ENCODE measurements at regions not wholly inside any gene's neighbourhood (a gene's known extent, or its start where the extent isn't known, plus 50 kb on each side); places are given as distances from the start of the nearest gene placed in this dataset.

DNA sequence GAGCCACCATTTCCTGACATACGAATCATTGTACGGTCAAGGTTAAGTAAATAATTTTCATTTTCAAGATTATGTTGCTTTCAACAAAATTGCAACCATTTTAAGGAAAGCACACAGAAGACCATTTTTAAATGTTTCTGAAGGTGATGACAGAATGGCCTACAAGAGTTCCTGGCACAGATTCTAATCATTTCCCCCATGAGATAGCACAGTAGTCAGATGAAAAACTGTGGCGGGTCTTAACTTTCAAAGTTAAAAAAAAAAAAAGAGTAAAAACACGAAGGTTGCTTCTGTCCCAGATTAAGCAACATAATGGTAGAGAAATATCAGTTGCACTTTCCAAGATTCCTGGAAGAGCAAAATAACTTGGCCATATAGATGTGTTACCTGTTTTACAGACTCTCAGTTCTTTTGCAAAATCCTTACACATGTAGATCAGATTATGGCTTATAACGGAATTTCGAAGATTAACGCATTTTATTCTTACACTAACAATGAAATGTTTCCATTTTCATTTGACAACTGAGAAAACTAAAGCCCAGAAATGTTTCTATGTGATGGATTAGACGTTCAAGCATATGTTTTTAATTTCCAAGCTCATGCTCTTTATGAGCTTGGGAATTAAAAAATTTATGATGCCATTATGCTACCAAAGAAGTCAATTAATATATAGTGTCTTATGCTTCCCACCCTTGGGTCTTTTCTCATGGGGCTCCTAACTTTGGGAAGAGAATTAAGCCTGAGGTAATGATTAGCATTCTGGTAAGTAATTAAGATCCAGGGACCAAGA is 335.1 kb upstream of the CLNK start:
- no peak overlapping the region for H3K27ac ChIP-seq (ENCODE audit: low read length)
- no peak for DNase-seq
- H3K36me3 ChIP-seq (ENCODE audit: insufficient read depth, low read length) = no peaks in the 10 kb centered on the region
- H3K4me3 ChIP-seq (ENCODE audit: low read depth in 1 of 2, low read length in 2 of 2) = no peak overlapping the region
- no peaks in the 10 kb centered on the region for H4K20me1 ChIP-seq (ENCODE audit: insufficient read depth, low read length)
- TF ChIP-seq, protein P1, sequence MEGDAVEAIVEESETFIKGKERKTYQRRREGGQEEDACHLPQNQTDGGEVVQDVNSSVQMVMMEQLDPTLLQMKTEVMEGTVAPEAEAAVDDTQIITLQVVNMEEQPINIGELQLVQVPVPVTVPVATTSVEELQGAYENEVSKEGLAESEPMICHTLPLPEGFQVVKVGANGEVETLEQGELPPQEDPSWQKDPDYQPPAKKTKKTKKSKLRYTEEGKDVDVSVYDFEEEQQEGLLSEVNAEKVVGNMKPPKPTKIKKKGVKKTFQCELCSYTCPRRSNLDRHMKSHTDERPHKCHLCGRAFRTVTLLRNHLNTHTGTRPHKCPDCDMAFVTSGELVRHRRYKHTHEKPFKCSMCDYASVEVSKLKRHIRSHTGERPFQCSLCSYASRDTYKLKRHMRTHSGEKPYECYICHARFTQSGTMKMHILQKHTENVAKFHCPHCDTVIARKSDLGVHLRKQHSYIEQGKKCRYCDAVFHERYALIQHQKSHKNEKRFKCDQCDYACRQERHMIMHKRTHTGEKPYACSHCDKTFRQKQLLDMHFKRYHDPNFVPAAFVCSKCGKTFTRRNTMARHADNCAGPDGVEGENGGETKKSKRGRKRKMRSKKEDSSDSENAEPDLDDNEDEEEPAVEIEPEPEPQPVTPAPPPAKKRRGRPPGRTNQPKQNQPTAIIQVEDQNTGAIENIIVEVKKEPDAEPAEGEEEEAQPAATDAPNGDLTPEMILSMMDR (IDR thresholded peaks at IDR 0.05; ENCODE audit: borderline replicate concordance, extremely low read depth, low read length, poor library complexity, severe bottlenecking) = no peak
- TF ChIP-seq EZH2 (IDR thresholded peaks at IDR 0.05; ENCODE audit: borderline replicate concordance, low read depth, low read length, severe bottlenecking) = no peak
- no peaks in the 10 kb centered on the region for H3K4me1 ChIP-seq (ENCODE audit: insufficient read depth, low read length)
- H3K79me2 ChIP-seq (ENCODE audit: insufficient read depth, low read length) = no peaks in the 10 kb centered on the region
- no peaks in the 10 kb centered on the region for H3K27me3 ChIP-seq (ENCODE audit: insufficient read depth, low read length, poor library complexity)
- H2AFZ ChIP-seq (ENCODE audit: low read depth, low read length) = no peak overlapping the region
- no peak overlapping the region for H3K4me2 ChIP-seq (ENCODE audit: insufficient read depth, low read length)
- ATAC-seq (ENCODE audit: insufficient read depth, low read depth) = no peak
- H3K9ac ChIP-seq (ENCODE audit: low read depth, low read length) = no peak overlapping the region
- no peaks in the 10 kb centered on the region for H3K9me3 ChIP-seq (ENCODE audit: insufficient read depth, low read length, severe bottlenecking)

DNA sequence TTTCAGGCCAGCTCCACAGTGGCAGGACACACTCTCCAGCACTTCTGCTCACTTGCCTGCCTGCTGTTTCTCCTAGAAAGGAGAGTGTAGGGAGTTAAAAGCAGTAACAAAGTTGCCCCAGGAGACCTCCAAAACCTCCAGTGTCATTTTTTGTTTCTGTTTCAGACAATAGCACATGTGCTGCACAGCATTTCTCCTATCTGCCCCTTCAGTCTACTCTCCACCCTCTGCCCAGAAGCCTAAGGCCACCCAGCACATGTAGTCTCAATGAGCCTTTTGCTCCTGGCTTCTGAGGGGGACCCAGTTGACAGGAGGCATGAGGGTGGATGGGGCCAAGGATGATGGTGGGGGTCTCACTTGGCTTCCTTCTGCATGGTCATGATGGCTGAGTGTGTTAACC is 329.6 kb upstream of the CLNK start:
- no peak overlapping the region for H3K4me3 ChIP-seq (ENCODE audit: low read depth in 1 of 2, low read length in 2 of 2)
- no peaks in the 10 kb centered on the region for H3K4me1 ChIP-seq (ENCODE audit: insufficient read depth, low read length)
- DNase-seq (no peak), ATAC-seq (ENCODE audit: insufficient read depth, low read depth) (no peak)
- no peak overlapping the region for H3K9ac ChIP-seq (ENCODE audit: low read depth, low read length)
- H3K79me2 ChIP-seq (ENCODE audit: insufficient read depth, low read length) = no peaks in the 10 kb centered on the region
- no peak overlapping the region for H3K4me2 ChIP-seq (ENCODE audit: insufficient read depth, low read length)
- H4K20me1 ChIP-seq (ENCODE audit: insufficient read depth, low read length) = no peaks in the 10 kb centered on the region
- no peak overlapping the region for H3K27ac ChIP-seq (ENCODE audit: low read length)
- H3K9me3 ChIP-seq (ENCODE audit: insufficient read depth, low read length, severe bottlenecking) = no peaks in the 10 kb centered on the region
- H3K36me3 ChIP-seq (ENCODE audit: insufficient read depth, low read length) = no peaks in the 10 kb centered on the region
- no peak for TF ChIP-seq EZH2 (IDR thresholded peaks at IDR 0.05; ENCODE audit: borderline replicate concordance, low read depth, low read length, severe bottlenecking)
- TF ChIP-seq, protein P1 (IDR thresholded peaks at IDR 0.05; ENCODE audit: borderline replicate concordance, extremely low read depth, low read length, poor library complexity, severe bottlenecking) = no peak
- no peaks in the 10 kb centered on the region for H3K27me3 ChIP-seq (ENCODE audit: insufficient read depth, low read length, poor library complexity)
- no peak overlapping the region for H2AFZ ChIP-seq (ENCODE audit: low read depth, low read length)

DNA sequence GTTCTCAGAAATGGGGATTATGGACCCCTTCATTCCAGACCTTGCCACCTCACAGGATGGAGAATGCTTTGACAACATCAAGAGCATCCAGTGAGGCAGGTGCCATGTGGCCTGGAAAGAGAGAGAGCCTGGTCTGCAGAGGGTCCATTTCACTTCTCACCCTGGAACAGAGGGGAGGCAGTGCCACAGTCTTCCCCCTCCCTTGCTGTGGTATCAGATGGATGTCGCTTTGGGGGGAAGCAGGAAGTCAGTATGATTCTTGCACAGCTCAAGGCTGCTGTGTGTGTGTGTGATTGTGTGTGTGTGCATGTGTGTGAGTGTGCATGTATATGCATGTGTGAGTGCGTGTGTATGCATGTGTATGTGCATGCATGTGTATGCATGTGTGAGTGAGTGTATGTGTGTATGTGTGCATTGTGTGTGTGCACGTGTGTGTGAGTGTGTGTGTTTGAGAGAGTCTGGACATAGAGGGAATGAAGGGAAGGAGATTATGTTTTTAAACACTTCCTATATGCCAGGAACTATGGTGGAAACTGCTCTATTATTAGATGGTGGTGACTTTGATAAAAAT is 328.6 kb upstream of the CLNK start:
- ATAC-seq (ENCODE audit: insufficient read depth, low read depth) (no peak), DNase-seq (no peak)
- H3K9me3 ChIP-seq (ENCODE audit: insufficient read depth, low read length, severe bottlenecking) = no peaks in the 10 kb centered on the region
- no peaks in the 10 kb centered on the region for H3K4me1 ChIP-seq (ENCODE audit: insufficient read depth, low read length)
- H3K79me2 ChIP-seq (ENCODE audit: insufficient read depth, low read length) = no peaks in the 10 kb centered on the region
- H3K9ac ChIP-seq (ENCODE audit: low read depth, low read length) = no peak overlapping the region
- no peak overlapping the region for H3K4me2 ChIP-seq (ENCODE audit: insufficient read depth, low read length)
- H4K20me1 ChIP-seq (ENCODE audit: insufficient read depth, low read length) = no peaks in the 10 kb centered on the region
- no peaks in the 10 kb centered on the region for H3K27me3 ChIP-seq (ENCODE audit: insufficient read depth, low read length, poor library complexity)
- no peak overlapping the region for H3K4me3 ChIP-seq (ENCODE audit: low read depth in 1 of 2, low read length in 2 of 2)
- H3K36me3 ChIP-seq (ENCODE audit: insufficient read depth, low read length) = no peaks in the 10 kb centered on the region
- no peak overlapping the region for H3K27ac ChIP-seq (ENCODE audit: low read length)
- no peak for TF ChIP-seq EZH2 (IDR thresholded peaks at IDR 0.05; ENCODE audit: borderline replicate concordance, low read depth, low read length, severe bottlenecking)
- H2AFZ ChIP-seq (ENCODE audit: low read depth, low read length) = no peak overlapping the region

DNA sequence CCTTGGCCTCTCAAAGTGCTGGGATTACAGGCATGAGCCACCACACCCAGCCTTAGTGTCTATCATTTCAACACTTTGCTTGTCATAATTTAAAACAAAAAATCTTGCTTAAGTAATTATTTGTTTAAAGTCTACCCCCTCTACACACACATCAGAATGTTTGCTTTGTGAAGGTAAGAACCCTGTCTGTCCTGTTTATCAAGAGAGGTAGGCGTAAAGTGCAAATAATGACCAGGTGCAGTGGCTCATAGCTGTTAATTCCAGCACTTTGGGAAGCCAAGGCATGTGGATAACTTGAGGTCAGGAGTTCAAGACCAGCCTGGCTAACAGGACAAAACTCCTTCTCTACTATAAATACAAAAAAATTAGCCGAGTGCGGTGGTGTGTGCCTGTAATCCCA is 326.7 kb upstream of the CLNK start:
- no peaks in the 10 kb centered on the region for H3K9me3 ChIP-seq (ENCODE audit: insufficient read depth, low read length, severe bottlenecking)
- DNase-seq (no peak), ATAC-seq (ENCODE audit: insufficient read depth, low read depth) (no peak)
- H3K27me3 ChIP-seq (ENCODE audit: insufficient read depth, low read length, poor library complexity) = no peaks in the 10 kb centered on the region
- no peak overlapping the region for H3K4me2 ChIP-seq (ENCODE audit: insufficient read depth, low read length)
- H3K4me3 ChIP-seq (ENCODE audit: low read depth in 1 of 2, low read length in 2 of 2) = no peak overlapping the region
- no peak overlapping the region for H3K27ac ChIP-seq (ENCODE audit: low read length)
- no peak overlapping the region for H3K9ac ChIP-seq (ENCODE audit: low read depth, low read length)
- no peaks in the 10 kb centered on the region for H3K79me2 ChIP-seq (ENCODE audit: insufficient read depth, low read length)
- no peaks in the 10 kb centered on the region for H3K4me1 ChIP-seq (ENCODE audit: insufficient read depth, low read length)
- H2AFZ ChIP-seq (ENCODE audit: low read depth, low read length) = no peak overlapping the region
- TF ChIP-seq, protein P1 (IDR thresholded peaks at IDR 0.05; ENCODE audit: borderline replicate concordance, extremely low read depth, low read length, poor library complexity, severe bottlenecking) = no peak
- TF ChIP-seq EZH2 (IDR thresholded peaks at IDR 0.05; ENCODE audit: borderline replicate concordance, low read depth, low read length, severe bottlenecking) = no peak
- no peaks in the 10 kb centered on the region for H3K36me3 ChIP-seq (ENCODE audit: insufficient read depth, low read length)
- no peaks in the 10 kb centered on the region for H4K20me1 ChIP-seq (ENCODE audit: insufficient read depth, low read length)

Data from DND-41 (cell line).